ENCODE measurements at regions not wholly inside any gene's neighbourhood (a gene's known extent, or its start where the extent isn't known, plus 50 kb on each side); places are given as distances from the start of the nearest gene placed in this dataset.

DNA sequence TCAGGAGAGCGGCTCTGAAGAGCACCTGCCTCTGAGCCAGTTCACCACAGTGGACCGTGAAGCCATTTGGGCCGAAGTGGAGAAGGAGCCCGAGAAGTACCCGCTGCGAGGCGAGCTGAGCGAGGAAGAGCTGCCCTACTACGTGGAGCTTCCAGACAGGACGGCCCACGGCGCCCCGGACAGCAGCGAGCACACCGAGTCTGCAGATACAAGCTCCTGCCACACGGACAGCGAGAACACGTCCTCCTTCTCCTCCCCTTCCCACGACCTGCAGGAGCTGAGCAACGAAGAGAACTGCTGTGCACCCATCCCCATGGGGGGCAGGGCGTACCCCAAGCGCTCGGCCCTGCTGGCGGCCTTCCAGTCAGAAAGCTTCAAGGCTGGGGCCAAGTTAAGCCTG lies 74.9 kb upstream of the MORC3 start:
- no peak for TF ChIP-seq CTCF (IDR thresholded peaks at IDR 0.05)
- no peak for TF ChIP-seq POLR2A (IDR thresholded peaks at IDR 0.05)

Data from thyroid gland (tissue), 4 donors.